ENCODE measurements at regions not wholly inside any gene's neighbourhood (a gene's known extent, or its start where the extent isn't known, plus 50 kb on each side); places are given as distances from the start of the nearest gene placed in this dataset.
"Not testable (repeated sequence)": the region's sequence is repeated elsewhere in the genome, so short reads cannot be mapped to it uniquely, and the experiment has no call there.

DNA sequence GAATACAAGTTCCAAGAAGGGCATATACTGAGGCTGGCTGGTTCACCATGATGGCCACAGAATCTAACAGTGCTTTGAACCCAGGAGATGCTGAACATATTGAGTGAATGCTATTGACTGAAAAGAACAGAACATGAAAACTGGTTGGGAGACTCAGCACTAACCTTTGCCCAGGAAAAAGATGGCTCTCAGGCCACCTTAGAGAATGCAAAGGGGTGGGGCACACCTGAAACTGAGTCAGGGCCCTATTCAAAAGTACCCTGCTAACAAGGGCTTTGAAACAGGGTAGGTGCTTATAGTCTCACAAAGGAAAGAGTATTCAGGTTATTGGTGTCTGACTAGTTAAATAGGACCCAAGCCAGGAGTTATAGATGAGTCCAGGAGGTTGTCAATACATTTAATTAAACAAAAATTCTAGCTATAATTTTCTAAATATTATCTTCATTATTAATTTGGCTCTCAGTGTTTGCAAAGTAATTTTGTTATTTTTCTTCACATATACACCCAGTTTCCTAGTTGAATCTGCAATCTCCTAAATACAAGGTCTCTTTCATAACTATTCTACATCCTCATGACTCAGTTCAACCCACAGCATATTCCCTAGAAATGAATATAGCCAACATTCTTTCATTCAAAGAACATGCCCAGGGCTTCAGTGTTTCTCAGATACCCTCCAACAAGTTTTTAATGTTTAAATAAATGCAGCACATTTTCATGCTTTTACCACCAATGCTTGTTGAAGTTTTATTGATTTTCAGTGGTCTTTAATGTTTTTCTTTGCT lies 144.2 kb upstream of the RAPGEF2 start:
- no peaks in the 10 kb centered on the region for H3K4me1 ChIP-seq
- no peaks in the 10 kb centered on the region for H3K36me3 ChIP-seq
- no peak overlapping the region for H3K27ac ChIP-seq
- H3K9me3 ChIP-seq: no peaks in the 10 kb centered on the region
- ATAC-seq: no peak
- no peak overlapping the region for H3K4me3 ChIP-seq
- TF ChIP-seq, protein P1, sequence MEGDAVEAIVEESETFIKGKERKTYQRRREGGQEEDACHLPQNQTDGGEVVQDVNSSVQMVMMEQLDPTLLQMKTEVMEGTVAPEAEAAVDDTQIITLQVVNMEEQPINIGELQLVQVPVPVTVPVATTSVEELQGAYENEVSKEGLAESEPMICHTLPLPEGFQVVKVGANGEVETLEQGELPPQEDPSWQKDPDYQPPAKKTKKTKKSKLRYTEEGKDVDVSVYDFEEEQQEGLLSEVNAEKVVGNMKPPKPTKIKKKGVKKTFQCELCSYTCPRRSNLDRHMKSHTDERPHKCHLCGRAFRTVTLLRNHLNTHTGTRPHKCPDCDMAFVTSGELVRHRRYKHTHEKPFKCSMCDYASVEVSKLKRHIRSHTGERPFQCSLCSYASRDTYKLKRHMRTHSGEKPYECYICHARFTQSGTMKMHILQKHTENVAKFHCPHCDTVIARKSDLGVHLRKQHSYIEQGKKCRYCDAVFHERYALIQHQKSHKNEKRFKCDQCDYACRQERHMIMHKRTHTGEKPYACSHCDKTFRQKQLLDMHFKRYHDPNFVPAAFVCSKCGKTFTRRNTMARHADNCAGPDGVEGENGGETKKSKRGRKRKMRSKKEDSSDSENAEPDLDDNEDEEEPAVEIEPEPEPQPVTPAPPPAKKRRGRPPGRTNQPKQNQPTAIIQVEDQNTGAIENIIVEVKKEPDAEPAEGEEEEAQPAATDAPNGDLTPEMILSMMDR (IDR thresholded peaks at IDR 0.05): no peak
- TF ChIP-seq POLR2A (IDR thresholded peaks at IDR 0.05) (no peak), POLR2AphosphoS5 (IDR thresholded peaks at IDR 0.05) (no peak), EP300 (IDR thresholded peaks at IDR 0.05) (no peak)
- H3K27me3 ChIP-seq: no peaks in the 10 kb centered on the region

GRCh38 chr4:158962393-158962792 lies 140.5 kb upstream of the RAPGEF2 start:
- Histone ChIP-seq H3K27me3 (no peaks in the 10 kb centered on the region), H3K36me3 (no peaks in the 10 kb centered on the region), H3K4me1 (no peaks in the 10 kb centered on the region), H3K4me3 (no peak overlapping the region), H3K27ac (no peak overlapping the region), H3K9me3 (no peaks in the 10 kb centered on the region)
- TF ChIP-seq POLR2AphosphoS5 (IDR thresholded peaks at IDR 0.05) (no peak), POLR2A (IDR thresholded peaks at IDR 0.05) (no peak), EP300 (IDR thresholded peaks at IDR 0.05) (no peak)
- TF ChIP-seq, protein P1 (IDR thresholded peaks at IDR 0.05): no peak
- no peak for ATAC-seq
- WGBS, 2 donors (ENCODE audit: low coverage in 1 of 2): 46 to 50% methylated on average over 2 of the region's 2 CpGs

DNA sequence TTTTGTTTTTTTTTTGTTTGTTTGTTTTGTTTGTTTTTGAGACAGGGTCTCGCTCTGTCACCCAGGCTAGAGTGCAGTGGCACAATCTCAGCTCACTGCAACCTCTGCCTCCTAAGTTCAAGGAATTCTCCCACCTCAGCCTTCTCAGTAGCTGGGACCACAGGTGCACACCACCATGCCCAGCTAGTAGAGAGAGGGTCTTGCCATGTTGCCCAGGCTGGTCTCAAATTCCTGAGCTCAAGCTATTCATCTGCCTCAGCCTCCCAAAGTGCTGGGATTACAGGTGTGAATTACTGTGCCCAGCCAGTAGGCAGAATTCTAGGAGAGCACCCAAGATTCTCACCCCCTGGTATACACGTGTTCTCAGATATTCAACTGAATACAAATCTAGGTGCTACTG lies 139.6 kb upstream of the RAPGEF2 start:
- not testable (repeated sequence) for H3K9me3 ChIP-seq, ATAC-seq, H3K4me1 ChIP-seq, H3K36me3 ChIP-seq, H3K27me3 ChIP-seq, H3K27ac ChIP-seq, H3K4me3 ChIP-seq
- WGBS, 2 donors (ENCODE audit: low coverage in 1 of 2): 86 to 93% methylated on average over 1 to 2 of the region's 2 CpGs

DNA sequence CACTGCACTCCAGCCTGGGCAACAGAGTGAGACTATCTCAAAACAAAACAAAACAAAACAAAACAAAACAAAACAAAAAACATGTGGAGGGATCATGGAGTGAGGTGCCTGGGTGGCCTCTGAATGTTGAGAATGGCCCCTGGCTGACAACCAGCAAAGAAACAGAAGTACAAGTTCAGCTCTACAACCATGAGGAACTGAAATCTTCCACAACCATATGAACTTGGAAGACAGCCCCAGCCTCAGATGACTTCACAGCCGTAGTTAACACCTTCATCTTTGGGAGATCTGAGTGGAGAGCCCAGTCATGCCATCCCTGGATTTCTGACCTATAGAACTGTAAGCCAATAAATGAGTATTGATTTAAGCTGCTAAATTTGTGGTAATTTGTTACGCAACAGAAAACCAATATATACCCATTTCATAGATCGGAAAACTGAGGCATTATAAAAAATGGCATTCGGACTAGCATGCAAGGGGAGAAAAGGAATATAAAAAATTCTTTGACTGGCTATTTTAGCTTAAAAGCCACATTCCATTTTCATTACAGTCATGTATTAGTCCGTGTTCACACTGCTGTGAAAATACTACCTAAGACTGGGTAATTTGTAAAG lies 138.7 kb upstream of the RAPGEF2 start:
- TF ChIP-seq POLR2AphosphoS5 (IDR thresholded peaks at IDR 0.05) (no peak), POLR2A (IDR thresholded peaks at IDR 0.05) (no peak), EP300 (IDR thresholded peaks at IDR 0.05) (no peak)
- TF ChIP-seq, protein P1 (IDR thresholded peaks at IDR 0.05): no peak
- 92 to 96% methylated on average over 4 to 5 of the region's 5 CpGs for WGBS, 2 donors (ENCODE audit: low coverage in 1 of 2)
- H3K36me3 ChIP-seq: no peaks in the 10 kb centered on the region
- no peaks in the 10 kb centered on the region for H3K27me3 ChIP-seq
- H3K27ac ChIP-seq: no peak overlapping the region
- no peaks in the 10 kb centered on the region for H3K4me1 ChIP-seq
- no peaks in the 10 kb centered on the region for H3K9me3 ChIP-seq
- H3K4me3 ChIP-seq: no peak overlapping the region
- ATAC-seq: no peak

DNA sequence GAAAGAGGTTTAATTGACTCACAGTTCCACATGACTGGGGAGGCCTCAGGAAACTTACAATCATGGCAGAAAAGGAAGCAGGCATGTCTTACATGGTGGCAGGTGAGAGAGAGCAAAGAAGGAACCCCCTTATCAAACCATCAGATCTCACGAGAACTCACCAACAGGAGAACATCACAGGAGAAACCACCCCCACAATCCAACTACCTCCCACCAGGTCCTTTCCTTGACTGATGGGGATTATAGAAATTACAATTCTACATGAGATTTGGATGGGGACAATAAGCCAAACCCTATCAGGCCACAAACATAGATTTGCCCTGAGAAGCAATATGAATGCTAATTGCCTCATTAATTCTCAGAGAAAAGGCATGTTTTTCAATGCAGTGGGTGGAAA lies 138.2 kb upstream of the RAPGEF2 start:
- TF ChIP-seq, protein P1 (IDR thresholded peaks at IDR 0.05): no peak
- TF ChIP-seq EP300 (IDR thresholded peaks at IDR 0.05) (no peak), POLR2AphosphoS5 (IDR thresholded peaks at IDR 0.05) (no peak), POLR2A (IDR thresholded peaks at IDR 0.05) (no peak)
- H3K9me3 ChIP-seq: no peaks in the 10 kb centered on the region
- H3K27ac ChIP-seq: no peak overlapping the region
- H3K4me1 ChIP-seq: no peaks in the 10 kb centered on the region
- H3K4me3 ChIP-seq: no peak overlapping the region
- H3K36me3 ChIP-seq: no peaks in the 10 kb centered on the region
- H3K27me3 ChIP-seq: no peaks in the 10 kb centered on the region
- ATAC-seq: no peak
- WGBS, 2 donors (ENCODE audit: low coverage in 1 of 2): 100% methylated on average over 1 of the region's 1 CpG

Data from gastroesophageal sphincter (tissue), 4 donors.